ENCODE measurements at regions not wholly inside any gene's neighbourhood (a gene's known extent, or its start where the extent isn't known, plus 50 kb on each side); places are given as distances from the start of the nearest gene placed in this dataset.

DNA sequence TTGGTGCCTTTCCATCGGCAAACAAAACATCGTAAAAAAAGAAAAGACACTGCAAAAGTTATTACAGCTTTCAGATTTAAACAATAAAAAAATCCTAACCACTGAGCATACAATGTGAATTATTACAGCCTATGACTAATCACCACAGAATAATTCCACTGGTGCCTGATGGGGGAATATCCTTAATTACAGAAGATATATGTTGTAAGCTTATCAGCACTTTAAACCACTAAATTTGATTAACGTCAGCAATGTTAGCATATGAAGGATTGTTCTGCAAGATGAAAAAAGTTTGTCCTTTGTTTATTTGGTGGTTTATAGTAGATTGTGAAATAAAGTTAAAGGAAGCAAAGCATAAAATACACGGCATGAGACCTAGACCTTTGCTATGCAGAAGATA lies 210.2 kb upstream of the ADAMTS3 start:
- no peak for TF ChIP-seq POLR2A (IDR thresholded peaks at IDR 0.05; ENCODE audit: borderline replicate concordance, extremely low read depth, insufficient read depth, insufficient read length)
- TF ChIP-seq EZH2 (IDR thresholded peaks at IDR 0.05): no peak
- no peak for TF ChIP-seq POLR2AphosphoS5 (IDR thresholded peaks at IDR 0.05; ENCODE audit: low read depth, low read length)

Data from HCT116 (cell line).